Esophagus squamous epithelium (tissue), 4 donors: ENCODE measurements at regions not wholly inside any gene's neighbourhood (a gene's known extent, or its start where the extent isn't known, plus 50 kb on each side); places are given as distances from the start of the nearest gene placed in this dataset.

Source experiments
- CTCF ChIP-seq, 6 experiments: fragments of 450-650 bp in 4 of 6; fragments of 200-600 bp in 2 of 6; sonication (generic) in 2 of 6; IDR thresholded peaks; one replicate each; pipeline ENCODE4 v1.5.1; 2016 to 2019; ENCODE audit warnings: antibody characterized with exemption in 6 of 6, mild to moderate bottlenecking in 4 of 6, moderate library complexity in 4 of 6
- POLR2A ChIP-seq, 4 donors: fragments of 450-650 bp; IDR thresholded peaks; one replicate each; pipeline ENCODE4 v1.6.1; 2017; ENCODE audit warnings: antibody characterized with exemption in 4 of 4, mild to moderate bottlenecking in 4 of 4, moderate library complexity in 3 of 4

GRCh38 chr3:160128056-160128455, 97.2 kb upstream of the C3orf80 start:
- no peak for TF ChIP-seq CTCF (IDR thresholded peaks at IDR 0.05)
- no peak for TF ChIP-seq POLR2A (IDR thresholded peaks at IDR 0.05)
